ENCODE measurements at regions not wholly inside any gene's neighbourhood (a gene's known extent, or its start where the extent isn't known, plus 50 kb on each side); places are given as distances from the start of the nearest gene placed in this dataset.

DNA sequence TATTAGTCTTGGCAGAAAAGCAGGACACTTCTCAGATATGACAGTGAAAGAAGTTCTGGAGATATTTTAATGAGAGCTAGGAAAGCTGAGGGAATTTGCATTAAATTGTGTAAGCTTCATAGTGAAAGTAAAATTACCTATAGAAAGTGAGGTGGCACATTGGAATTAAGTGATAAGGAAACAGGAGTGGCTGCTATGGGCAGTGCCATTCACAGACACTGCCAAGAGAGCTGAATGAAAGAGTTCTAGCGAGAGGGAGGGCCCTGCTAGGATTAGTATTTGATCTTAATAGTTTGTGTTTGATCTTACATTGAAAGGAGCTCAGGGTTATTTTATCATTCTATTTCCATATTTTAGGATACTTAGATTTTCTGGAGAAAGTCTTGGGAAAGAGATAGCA lies 351.9 kb downstream of the DDX10 start (continued):
- TF ChIP-seq, protein P1, sequence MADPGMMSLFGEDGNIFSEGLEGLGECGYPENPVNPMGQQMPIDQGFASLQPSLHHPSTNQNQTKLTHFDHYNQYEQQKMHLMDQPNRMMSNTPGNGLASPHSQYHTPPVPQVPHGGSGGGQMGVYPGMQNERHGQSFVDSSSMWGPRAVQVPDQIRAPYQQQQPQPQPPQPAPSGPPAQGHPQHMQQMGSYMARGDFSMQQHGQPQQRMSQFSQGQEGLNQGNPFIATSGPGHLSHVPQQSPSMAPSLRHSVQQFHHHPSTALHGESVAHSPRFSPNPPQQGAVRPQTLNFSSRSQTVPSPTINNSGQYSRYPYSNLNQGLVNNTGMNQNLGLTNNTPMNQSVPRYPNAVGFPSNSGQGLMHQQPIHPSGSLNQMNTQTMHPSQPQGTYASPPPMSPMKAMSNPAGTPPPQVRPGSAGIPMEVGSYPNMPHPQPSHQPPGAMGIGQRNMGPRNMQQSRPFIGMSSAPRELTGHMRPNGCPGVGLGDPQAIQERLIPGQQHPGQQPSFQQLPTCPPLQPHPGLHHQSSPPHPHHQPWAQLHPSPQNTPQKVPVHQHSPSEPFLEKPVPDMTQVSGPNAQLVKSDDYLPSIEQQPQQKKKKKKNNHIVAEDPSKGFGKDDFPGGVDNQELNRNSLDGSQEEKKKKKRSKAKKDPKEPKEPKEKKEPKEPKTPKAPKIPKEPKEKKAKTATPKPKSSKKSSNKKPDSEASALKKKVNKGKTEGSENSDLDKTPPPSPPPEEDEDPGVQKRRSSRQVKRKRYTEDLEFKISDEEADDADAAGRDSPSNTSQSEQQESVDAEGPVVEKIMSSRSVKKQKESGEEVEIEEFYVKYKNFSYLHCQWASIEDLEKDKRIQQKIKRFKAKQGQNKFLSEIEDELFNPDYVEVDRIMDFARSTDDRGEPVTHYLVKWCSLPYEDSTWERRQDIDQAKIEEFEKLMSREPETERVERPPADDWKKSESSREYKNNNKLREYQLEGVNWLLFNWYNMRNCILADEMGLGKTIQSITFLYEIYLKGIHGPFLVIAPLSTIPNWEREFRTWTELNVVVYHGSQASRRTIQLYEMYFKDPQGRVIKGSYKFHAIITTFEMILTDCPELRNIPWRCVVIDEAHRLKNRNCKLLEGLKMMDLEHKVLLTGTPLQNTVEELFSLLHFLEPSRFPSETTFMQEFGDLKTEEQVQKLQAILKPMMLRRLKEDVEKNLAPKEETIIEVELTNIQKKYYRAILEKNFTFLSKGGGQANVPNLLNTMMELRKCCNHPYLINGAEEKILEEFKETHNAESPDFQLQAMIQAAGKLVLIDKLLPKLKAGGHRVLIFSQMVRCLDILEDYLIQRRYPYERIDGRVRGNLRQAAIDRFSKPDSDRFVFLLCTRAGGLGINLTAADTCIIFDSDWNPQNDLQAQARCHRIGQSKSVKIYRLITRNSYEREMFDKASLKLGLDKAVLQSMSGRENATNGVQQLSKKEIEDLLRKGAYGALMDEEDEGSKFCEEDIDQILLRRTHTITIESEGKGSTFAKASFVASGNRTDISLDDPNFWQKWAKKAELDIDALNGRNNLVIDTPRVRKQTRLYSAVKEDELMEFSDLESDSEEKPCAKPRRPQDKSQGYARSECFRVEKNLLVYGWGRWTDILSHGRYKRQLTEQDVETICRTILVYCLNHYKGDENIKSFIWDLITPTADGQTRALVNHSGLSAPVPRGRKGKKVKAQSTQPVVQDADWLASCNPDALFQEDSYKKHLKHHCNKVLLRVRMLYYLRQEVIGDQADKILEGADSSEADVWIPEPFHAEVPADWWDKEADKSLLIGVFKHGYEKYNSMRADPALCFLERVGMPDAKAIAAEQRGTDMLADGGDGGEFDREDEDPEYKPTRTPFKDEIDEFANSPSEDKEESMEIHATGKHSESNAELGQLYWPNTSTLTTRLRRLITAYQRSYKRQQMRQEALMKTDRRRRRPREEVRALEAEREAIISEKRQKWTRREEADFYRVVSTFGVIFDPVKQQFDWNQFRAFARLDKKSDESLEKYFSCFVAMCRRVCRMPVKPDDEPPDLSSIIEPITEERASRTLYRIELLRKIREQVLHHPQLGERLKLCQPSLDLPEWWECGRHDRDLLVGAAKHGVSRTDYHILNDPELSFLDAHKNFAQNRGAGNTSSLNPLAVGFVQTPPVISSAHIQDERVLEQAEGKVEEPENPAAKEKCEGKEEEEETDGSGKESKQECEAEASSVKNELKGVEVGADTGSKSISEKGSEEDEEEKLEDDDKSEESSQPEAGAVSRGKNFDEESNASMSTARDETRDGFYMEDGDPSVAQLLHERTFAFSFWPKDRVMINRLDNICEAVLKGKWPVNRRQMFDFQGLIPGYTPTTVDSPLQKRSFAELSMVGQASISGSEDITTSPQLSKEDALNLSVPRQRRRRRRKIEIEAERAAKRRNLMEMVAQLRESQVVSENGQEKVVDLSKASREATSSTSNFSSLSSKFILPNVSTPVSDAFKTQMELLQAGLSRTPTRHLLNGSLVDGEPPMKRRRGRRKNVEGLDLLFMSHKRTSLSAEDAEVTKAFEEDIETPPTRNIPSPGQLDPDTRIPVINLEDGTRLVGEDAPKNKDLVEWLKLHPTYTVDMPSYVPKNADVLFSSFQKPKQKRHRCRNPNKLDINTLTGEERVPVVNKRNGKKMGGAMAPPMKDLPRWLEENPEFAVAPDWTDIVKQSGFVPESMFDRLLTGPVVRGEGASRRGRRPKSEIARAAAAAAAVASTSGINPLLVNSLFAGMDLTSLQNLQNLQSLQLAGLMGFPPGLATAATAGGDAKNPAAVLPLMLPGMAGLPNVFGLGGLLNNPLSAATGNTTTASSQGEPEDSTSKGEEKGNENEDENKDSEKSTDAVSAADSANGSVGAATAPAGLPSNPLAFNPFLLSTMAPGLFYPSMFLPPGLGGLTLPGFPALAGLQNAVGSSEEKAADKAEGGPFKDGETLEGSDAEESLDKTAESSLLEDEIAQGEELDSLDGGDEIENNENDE (IDR thresholded peaks at IDR 0.05; ENCODE audit: insufficient replicate concordance, low read length) = no peak
- TF ChIP-seq, protein P2, sequence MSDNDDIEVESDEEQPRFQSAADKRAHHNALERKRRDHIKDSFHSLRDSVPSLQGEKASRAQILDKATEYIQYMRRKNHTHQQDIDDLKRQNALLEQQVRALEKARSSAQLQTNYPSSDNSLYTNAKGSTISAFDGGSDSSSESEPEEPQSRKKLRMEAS (IDR thresholded peaks at IDR 0.05) = no peak
- TF ChIP-seq KDM5A (IDR thresholded peaks at IDR 0.05; ENCODE audit: low read length) (no peak), CHD1 (IDR thresholded peaks at IDR 0.05; ENCODE audit: low read depth, low read length) (no peak), SRF (IDR thresholded peaks at IDR 0.05; ENCODE audit: low read depth, low read length) (no peak), GABPA (IDR thresholded peaks at IDR 0.05; ENCODE audit: borderline replicate concordance, insufficient read depth, low read length) (no peak), CEBPB (IDR thresholded peaks at IDR 0.05; ENCODE audit: low read depth, low read length) (no peak), TEAD4 (IDR thresholded peaks at IDR 0.05; ENCODE audit: low read depth, low read length) (no peak), RAD21 (IDR thresholded peaks at IDR 0.05 in 1 of 2, conservative IDR thresholded peaks at IDR 0.05 in 1 of 2; ENCODE audit: low read depth in 2 of 2, low read length in 2 of 2) (no peak), RNF2 (IDR thresholded peaks at IDR 0.05; ENCODE audit: borderline replicate concordance, low read depth, low read length, missing control alignments, poor library complexity, severe bottlenecking) (no peak), PHF8 (conservative IDR thresholded peaks at IDR 0.05; ENCODE audit: low read depth, low read length) (no peak), BCL11A (IDR thresholded peaks at IDR 0.05; ENCODE audit: low read depth in 2 of 2, low read length in 2 of 2) (no peak)
